Superior temporal gyrus (tissue), 1 donor: ENCODE measurements at regions not wholly inside any gene's neighbourhood (a gene's known extent, or its start where the extent isn't known, plus 50 kb on each side); places are given as distances from the start of the nearest gene placed in this dataset.
"Not testable (repeated sequence)": the region's sequence is repeated elsewhere in the genome, so short reads cannot be mapped to it uniquely, and the experiment has no call there.

Experiments
- DNase-seq: peaks from one replicate; pipeline ENCODE4 v3.0.0-alpha.2; 2016; ENCODE audit errors: extremely low spot score

DNA sequence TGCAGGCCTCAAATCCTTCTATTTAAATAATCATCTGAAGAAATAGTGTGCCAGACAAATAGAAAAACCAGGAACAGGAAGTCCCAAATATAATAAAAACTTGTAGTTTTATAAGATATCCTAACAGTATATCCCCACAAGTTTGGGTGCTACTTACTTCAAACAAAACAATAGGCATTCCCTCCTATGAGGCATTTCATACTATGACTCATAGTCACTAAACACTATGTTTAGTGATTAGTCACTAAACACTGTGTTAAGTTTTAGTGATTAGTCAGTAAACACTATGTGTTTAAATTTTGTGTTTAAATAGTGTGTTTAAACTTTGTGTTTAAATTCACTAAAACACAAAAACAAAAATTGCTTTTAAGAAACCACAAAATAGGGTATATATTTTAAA, 407.0 kb upstream of the CDH19 start:
- no peak for DNase-seq

DNA sequence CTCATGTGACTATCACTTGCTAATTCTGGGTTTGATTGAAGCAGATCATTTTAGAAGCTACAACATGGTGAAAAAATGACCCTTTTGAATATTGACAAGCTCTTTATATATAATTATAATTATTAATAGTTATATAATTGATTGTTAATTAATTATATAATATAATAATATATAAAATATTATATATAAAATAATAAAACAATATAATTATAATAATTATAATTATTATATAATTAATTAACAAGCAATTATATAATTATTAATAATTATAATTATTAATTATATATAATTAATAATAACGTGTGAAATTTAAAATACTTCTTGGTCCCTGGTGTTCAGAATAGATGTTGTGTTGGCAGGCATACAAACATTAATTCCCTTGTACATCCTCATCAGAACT, 404.1 kb upstream of the CDH19 start:
- no peak for DNase-seq

DNA sequence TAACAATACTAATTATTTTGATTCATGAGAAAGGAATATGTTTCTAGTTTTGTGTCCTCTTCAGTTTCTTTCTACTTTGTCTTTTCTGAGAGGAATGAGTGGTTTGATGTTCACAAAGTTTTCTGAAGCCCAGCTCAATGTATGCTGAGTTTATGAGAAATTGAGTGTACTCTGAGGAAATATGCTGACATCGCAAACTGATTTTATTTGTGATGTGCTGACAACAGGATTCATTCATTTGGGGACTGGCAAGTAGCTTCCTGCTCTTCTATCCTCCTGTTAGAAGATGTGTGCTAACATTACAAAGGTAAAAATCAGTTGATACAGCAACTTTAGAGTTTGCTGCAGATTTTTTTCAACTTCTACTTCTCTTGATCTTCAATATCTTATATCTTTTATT, 403.2 kb upstream of the CDH19 start:
- DNase-seq: no peak

DNA sequence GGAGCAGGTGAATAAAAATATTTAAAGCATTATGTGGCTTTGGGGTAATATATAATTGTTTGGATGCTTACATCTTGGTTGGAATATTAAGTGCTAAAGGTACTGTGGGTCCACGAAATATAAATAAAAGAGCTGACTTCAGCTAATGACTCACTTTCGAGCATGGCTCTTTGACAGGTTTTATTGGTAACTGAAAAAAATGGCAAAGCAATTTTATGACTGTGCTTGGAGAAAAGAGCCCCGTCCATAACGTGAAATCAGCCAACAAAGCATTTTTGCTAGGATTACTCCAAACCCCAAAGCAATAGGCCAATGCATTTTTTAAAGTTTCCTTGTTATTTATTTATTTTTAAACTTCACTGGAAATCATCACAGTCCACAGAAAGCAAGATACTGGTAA, 397.2 kb upstream of the CDH19 start:
- no peak for DNase-seq

DNA sequence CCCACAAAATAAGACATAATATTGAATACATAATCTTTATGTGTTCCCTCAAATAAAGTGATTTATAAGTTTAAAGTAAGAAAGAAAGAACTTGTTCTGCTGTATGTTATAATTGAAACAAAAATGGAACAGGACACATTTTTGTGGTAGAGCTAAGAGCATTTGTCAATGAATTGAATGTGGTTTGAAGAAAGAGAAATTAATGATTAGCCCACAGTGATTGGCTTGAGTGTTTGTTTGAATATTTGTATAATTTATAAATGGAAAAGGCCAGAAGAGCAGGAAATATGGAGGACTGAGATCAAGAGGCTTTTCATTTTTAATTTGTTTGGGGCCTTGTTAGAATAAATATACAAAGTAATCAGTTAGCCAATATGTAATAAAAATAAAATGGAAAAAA, 395.1 kb upstream of the CDH19 start:
- DNase-seq: no peak

DNA sequence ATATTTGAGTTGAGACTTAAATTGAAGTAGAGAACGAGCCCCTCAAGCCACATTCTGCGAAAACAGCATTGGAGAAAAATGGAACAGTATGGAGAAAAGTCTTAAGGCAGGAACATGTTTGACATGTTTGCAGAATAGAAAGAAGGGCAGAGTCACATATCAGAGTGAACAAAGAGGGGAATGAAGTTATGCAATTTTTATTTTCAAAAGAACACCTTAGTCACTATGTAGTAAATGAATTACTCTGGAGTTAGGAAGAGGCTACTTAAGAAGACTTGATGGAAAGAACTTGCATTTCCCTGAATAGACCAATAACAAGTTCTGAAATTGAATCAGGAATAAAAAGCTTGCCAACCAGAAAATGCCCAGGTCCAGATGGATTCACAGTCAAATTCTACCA, 391.4 kb upstream of the CDH19 start:
- DNase-seq: no peak

DNA sequence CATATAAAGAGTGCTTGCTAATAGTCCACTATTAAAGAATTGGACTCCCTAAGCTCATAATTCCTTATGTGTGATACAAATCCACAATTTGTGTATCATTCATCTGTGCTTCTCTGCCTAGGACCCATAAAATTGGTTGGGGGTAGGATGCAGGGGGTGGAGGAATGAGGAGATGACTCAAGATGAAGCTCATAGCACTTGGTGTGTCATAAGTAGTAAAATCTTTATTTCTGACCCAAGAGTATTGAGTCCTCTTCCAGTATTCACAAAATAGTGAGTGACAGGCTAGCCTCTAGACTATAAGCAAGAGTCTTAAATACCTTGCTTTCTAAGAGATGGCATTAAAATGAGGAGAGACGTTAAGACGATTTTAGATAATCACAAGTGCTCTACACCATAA, 390.9 kb upstream of the CDH19 start:
- DNase-seq: no peak

DNA sequence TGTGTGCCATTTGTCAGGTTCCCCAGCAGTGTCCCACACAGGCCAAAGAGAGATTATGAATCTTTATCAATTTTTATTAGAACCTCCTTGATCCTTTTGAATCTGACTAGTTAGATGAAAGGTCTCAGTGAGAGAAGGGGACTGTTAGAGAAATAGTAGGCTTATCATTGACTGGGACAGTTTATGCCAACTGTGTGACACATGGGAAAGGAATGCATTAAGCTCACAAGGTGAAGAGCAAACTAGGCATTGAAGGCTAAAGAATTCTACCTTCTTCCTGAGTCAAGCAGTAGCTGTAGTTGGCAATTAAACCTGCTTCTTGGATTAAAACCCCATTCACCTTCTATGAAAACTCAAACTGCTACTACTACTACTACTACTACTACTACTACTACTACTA, 389.6 kb upstream of the CDH19 start:
- no peak for DNase-seq

DNA sequence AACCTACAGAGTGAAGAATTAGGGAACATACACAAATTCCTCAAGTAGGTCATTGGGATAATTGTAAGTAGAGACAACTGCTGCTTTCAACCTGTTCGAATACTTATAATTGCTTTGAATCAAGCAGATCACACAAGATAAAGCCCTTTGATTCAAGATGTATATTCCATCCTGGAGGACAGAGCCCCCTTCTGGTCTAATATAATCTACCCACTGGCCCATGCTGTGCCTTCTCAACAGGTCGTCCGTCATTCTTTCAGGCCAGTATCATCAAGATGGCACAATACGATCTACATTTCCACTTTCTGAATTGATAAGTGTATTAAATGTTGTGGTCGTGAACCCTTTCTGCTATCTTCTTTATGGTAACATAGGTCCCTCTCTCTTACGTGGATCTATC, 387.0 kb upstream of the CDH19 start:
- DNase-seq: no peak

DNA sequence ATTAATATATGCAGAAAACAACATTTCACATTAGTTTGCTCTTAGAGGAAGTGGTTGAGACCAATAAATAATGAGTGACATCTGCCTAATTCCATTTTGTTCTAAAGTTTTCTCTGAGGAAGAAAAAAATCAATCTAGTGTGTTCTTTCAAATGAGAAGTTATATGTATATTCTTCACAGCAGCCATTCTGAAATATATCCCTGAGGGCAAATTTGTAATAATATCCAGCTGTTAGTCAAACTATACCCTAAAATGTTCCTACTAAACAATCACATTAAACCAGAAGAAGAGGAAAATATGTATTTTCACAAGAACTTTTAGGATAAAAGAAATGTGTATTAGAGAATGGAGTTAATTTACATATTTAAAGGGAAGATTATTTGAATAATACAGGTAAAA, 375.1 kb upstream of the CDH19 start:
- no peak for DNase-seq

DNA sequence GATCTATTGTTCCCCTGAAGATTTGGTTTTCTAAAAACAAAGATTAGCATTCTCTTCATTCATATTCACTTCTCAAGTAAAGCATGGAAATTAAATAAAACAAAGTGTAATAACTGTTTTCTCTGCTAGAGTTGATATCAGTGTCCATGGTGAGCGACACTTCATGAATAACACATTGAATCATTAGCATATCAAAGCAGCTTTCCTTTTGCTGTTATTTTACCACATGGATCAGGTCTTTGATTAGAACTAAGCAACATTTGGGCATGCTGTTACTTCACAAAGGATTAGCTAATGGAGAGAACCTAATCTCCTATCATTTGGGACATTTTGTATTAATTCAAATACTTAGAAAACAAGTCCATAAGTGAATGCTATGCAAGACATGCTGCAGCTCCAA, 368.8 kb upstream of the CDH19 start:
- DNase-seq: no peak

DNA sequence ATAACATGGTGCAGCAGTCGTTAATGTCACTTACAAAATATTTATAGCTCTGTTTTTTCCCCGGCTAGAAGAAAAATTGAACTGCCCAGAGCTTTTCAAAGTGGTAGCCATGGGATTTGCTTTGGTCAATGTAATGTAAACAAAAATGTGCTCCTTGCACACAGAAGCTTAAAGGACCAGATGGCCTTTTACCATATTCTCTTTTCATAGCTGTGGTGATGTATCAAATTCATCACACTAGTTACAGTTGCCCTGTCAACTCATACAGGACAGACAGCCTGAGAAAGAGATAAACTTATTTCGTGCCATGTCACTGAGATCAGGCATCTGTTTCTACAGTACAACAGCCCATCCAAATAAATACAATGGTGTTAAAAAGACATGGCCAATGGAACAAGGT, 368.1 kb upstream of the CDH19 start:
- DNase-seq: no peak

DNA sequence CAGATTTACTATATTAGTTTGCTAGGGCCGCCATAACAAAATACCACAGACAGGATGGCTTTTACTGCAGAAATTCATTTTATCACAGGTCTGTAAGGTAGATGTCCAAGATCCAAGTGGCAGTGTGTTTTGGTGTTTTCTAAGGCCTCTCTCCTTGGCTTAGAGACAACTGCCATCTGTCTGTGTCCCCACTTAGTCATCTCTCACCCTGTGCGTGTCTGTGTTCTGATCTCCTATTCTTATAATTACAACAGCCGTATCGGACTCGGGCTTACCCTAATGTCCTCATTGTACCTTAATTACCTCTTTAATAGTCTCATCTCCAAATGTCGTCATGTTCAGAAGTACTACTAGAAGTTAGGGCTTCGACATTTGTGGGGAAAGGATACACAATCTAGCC, 362.3 kb upstream of the CDH19 start:
- DNase-seq: no peak

DNA sequence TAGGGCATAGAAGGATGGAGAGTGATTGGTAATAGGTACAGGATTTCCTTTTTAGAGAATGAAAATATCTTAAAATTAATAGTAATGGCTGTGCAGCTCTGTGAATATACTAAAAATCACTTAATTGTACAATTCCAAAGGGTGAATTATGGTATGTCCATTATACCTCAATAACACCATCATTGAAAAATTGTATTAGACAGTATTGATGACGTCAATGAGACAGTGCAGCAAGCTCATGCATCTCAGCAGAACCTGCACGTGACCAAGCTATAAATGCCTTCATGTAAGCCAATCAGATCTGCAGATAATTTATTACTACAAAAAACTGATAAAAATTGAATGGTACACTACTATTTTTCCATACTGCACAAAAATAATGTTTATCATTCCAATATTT, 354.4 kb upstream of the CDH19 start:
- no peak for DNase-seq

DNA sequence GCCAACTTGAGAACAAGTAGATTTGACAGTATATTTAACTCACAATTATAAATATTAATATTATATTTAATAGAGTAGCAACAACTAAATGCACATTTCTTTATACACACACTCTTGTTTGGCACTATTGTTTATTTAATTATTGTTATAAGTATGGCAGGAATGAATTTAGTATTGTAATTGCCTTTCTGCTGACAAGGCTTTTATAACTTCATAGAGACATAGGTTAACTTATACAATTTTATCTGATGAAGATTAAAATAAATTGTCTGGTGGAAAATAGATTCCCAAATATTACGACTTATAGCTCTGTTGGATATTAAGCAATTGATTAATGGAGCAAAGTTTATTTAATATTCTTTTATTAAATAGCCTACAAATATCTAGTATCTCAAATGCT, 347.9 kb upstream of the CDH19 start:
- no peak for DNase-seq

DNA sequence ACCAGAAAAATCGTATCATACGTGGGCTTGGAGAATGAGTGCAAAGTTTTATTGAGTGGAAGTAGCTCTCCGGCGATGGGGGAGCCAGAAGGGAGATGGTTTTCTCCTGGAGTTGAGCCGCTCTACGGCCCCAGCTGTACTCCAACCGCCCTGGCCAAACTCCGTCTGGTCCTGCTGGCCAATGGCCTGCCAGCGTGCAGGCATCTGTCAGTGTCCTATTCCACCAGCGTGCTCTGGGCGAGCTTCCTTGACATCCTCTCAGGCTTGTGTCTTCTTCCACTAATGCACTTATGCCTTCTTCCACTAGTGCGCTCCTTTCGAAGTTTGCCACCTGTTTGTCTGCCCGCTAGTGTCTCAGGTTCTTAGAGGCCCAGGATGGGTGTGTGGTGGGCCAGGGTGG, 345.5 kb upstream of the CDH19 start:
- no peak for DNase-seq

DNA sequence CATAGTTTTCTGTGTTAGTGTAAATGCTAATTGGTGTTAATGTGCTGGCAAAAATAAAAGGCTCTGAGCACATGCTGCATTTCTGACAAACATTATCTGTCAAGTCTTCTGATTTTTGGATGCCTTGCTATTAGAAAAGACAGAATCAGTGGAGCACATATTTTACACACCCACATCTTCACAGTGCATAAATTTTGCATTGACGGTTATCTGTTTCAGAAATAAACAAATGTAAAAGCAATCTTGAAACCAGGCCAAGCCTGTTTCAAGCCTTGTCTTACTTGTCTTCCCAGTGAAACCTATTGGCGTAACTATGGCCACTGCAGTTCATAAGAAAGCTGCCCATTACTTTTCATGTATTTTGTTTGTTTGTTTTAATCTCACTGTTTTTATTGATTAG, 333.7 kb upstream of the CDH19 start:
- DNase-seq: no peak

DNA sequence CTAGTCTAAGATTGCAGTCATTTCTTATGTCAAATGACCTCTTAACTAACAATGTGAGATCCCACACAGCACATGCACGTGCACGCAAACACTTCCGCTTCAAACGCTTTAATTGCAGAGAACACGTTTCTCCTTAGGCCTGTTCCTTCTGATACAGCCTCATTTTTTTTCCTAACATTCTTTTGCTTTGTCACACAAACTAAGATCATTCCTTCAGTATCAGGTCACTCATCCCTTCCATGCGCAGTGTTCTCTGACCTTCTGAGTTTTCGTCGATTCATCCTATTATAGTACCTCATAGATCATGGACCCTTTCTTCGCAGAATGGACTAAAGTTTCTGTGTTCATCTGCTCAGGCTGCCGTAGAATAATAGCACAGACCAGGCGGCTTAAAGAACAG, 327.1 kb upstream of the CDH19 start:
- DNase-seq: no peak

DNA sequence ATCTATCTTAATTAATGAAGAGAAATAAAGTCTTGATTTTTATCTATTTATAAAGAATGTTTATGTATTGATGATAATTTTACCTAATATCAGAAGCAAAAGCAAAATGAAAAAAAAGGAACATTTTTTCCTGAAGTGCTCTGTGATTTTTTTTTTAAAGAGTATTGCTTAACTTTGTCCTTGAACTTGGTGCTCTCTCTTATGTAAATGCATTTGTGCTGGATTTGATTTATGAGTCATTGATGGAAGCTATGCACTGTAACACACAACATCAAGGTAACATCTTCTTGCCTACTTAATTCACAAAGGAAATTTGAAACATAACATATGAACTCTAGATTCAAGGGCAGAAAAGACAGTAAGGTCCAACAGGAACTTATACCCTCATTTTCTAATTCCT, 312.9 kb upstream of the CDH19 start:
- DNase-seq: no peak

DNA sequence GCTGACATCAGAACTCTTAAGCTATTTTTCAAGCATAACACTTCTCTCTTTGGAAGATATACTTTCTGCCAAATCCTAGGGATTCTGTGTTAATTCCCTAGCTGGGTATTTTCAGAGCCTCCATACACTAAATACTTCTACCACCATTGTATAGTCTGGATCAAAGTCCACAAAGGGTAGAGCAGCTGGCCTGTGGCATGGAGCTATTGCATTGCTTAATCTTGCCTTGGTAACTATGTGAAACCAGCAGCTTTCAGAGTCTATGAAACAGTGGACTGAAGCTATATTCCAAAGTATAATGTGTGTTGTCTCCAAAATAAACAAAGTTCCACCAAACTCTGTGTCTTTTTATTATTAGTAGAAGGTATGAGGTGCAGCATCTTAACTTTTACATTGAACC, 296.9 kb upstream of the CDH19 start:
- no peak for DNase-seq

DNA sequence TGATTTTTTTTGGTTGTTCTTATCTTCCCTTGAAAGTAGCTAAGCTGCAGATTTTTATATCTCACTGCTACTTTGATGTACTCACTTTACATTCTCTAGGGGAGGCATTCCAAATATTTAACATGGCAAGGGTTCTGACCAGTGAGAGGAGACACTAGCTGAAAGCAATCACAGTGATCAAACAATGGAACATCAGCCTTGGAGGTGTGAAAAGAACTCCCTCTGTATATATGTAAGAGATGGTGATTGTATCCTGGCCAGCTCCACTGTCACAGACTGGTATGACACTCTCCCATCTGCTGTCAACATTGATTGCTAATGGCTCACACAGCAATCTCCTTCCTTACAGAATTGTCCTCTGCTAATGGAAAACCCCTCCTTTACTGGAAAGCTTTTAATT, 291.7 kb upstream of the CDH19 start:
- no peak for DNase-seq

DNA sequence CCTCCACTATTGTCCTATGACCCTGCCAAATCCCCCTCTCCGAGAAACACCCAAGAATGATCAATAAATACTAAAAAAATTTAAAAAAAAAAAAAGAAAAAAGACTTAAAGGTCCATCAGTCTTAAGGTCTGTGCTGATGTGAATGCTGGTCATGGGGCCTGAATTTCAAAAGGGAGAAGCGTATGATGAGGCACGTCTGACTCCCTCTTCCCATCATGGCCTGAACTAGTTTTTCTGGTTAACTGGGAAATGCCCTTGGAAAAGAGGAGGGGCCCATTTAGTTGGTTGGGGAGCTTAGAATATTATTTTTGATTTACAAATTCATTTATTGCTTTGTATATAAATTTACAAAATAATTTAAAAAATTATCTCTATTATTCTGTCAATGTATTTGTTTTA, 291.0 kb upstream of the CDH19 start:
- no peak for DNase-seq

DNA sequence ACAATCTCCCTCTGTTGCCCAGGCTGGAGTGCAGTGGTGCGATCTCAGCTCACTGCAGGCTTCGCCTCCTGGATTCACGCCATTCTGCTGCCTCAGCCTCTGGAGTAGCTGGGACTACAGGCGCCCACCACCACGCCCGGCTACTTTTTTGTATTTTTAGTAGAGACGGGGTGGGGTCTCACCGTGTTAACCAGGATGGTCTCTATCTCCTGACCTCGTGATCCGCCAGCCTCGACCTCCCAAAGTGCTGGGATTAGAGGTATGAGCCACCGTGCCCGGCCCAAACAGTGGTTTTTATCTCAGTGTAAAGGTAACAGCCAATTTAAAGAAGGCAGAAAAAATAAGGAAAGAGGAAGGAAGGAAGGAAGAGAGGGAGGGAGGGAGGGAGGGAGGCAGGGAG, 288.5 kb upstream of the CDH19 start:
- DNase-seq: not testable (repeated sequence)

DNA sequence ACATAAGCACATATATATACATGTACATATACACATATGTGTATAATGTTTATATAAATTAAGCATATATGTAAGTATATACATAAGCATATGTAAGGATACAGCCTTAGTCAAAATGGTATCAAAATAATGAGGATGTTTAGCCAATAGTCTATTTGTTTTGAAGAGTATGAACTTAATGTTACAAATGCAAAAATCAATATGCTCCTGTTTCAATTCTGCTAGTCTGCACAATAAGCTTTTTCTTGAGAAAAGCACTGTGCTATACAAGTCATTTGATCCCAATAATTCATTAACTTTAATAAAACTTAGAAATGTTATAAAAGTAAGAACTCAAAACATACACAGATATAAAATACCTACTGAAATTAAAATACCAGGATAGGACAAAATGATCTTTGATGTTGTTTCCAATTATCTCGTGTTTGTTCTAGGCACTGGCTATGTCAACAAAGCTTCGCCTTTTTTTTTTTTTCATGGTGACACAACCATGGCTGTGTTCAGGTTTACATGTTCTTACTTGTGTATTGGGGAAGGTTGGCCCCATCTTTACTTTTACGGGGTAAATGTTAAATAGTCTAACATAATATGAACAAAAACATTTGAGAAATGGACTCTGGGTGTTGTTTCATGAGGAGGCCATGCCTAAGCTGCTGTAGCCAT, 271.1 kb upstream of the CDH19 start:
- DNase-seq: no peak

DNA sequence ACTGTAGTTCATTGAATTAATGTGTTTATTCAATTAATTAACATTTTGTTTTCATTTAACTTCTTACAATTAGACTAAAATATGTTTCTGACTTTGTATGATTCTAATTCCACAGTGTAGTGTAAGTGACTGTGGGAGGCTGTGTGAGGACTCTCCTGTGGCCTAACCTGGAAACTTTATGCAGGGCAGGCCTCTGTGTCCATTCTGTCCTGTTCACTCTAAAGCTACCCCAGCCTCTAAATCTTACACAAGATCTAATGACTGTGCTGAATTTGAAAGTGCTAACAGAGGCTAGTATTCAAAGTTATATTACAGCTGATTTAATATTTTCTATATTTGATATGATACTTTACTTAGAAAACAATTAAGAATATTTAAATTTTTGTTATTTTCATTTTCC, 270.5 kb upstream of the CDH19 start:
- no peak for DNase-seq
